ENCODE measurements at regions not wholly inside any gene's neighbourhood (a gene's known extent, or its start where the extent isn't known, plus 50 kb on each side); places are given as distances from the start of the nearest gene placed in this dataset.

GRCh38 chrX:39449352-39449751 lies 648.1 kb downstream of the MID1IP1 start:
- ChIA-PET POLR2A (no interaction called here), CTCF (no interaction called here)
- ATAC-seq (no peak), DNase-seq (no peak)
- TF ChIP-seq CTCF (IDR thresholded peaks at IDR 0.05) = no peak
- no peaks in the 10 kb centered on the region for H3K27me3 Mint-ChIP-seq
- no peaks in the 10 kb centered on the region for H3K36me3 Mint-ChIP-seq (ENCODE audit: low read depth)
- intact Hi-C loops (cut with micrococcal nuclease) = no loop called here
- H3K4me3 Mint-ChIP-seq = no peak overlapping the region
- no peak overlapping the region for H3K27ac Mint-ChIP-seq
- H3K9me3 Mint-ChIP-seq = no peaks in the 10 kb centered on the region
- H3K4me1 Mint-ChIP-seq (ENCODE audit: low read depth) = peaks cover 30% of the 10 kb centered on the region

DNA sequence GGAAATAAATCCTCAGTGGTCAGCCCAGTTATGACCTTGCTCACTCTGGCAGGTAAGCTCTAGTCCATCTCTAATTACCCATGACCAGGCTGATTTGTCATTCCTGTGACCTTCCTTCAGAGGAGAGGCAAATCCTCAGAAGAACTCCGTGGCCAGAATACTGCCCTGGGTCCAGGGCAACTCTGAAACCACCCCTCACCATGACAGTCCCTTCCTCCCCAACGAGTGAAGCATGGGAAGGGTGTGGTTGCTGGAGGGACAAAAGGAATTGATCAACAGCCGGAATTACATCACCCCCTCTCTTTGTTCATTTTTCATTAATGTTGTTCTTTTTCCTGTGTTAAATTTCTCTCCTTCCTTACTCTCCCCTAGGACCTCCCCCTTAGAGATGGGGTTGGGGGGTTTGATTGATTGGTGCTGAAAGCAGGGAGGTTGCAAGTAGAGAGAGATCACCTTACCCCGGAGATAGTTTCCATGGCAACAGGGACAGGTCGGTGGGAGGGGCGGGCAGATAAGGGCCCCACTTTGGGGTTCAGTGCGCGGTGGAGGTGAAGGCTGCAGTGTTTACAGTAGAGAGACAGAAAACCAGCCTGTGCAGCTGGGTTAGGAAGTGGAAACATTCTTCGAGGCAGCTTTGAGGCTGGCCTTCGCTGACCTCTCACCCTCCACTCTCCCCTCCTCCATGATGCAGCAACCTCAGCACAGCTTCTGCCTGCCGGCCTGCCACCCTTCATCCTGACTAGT lies 647.4 kb downstream of the BCOR start:
- ATAC-seq (no peak), DNase-seq (no peak)
- H3K36me3 Mint-ChIP-seq (ENCODE audit: low read depth) = no peaks in the 10 kb centered on the region
- intact Hi-C loops (cut with micrococcal nuclease) = no loop called here
- POLR2A ChIA-PET = no interaction called here
- H3K4me3 Mint-ChIP-seq = no peak overlapping the region
- no peaks in the 10 kb centered on the region for H3K9me3 Mint-ChIP-seq
- no peaks in the 10 kb centered on the region for H3K27me3 Mint-ChIP-seq
- peaks cover 27% of the 10 kb centered on the region for H3K4me1 Mint-ChIP-seq (ENCODE audit: low read depth)
- peak overlapping the region; percentile 20 for H3K27ac Mint-ChIP-seq
- TF ChIP-seq CTCF (IDR thresholded peaks at IDR 0.05) = no peak
- CTCF ChIA-PET = no interaction called here

GRCh38 chrX:39451046-39451445 lies 646.7 kb downstream of the BCOR start:
- ChIA-PET POLR2A (no interaction called here), CTCF (no interaction called here)
- no peak for TF ChIP-seq CTCF (IDR thresholded peaks at IDR 0.05)
- H3K36me3 Mint-ChIP-seq (ENCODE audit: low read depth) = no peaks in the 10 kb centered on the region
- no peak overlapping the region for H3K4me3 Mint-ChIP-seq
- H3K27ac Mint-ChIP-seq = no peak overlapping the region
- no peaks in the 10 kb centered on the region for H3K27me3 Mint-ChIP-seq
- intact Hi-C loops (cut with micrococcal nuclease) = no loop called here
- H3K9me3 Mint-ChIP-seq = no peaks in the 10 kb centered on the region
- peaks cover 27% of the 10 kb centered on the region for H3K4me1 Mint-ChIP-seq (ENCODE audit: low read depth)
- ATAC-seq (no peak), DNase-seq (no peak)

DNA sequence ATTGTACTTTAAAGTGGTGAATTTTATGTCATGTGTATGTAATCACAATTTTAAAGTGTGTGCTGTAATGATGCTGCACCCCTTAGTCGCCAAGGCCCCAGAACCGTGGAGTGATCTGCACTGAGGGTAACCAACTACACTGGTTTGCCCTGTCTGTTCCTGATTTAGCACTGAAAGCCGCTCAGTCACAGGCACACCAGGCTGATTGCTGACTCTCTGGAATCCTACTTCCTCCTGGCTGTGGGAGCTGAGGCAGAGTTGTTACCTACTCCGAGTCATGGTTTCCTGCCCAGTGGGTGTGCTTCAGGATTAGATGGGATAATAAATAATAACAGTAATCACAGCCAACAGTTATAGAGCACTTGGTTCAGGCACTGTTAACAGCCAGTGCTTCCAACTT lies 645.4 kb downstream of the BCOR start:
- Mint-ChIP-seq H3K9me3 (no peaks in the 10 kb centered on the region), H3K4me3 (no peak overlapping the region), H3K27ac (no peak overlapping the region), H3K4me1 (ENCODE audit: low read depth) (peaks cover 27% of the 10 kb centered on the region), H3K36me3 (ENCODE audit: low read depth) (no peaks in the 10 kb centered on the region), H3K27me3 (no peaks in the 10 kb centered on the region)
- ChIA-PET POLR2A (no interaction called here), CTCF (no interaction called here)
- DNase-seq = no peak
- TF ChIP-seq CTCF (IDR thresholded peaks at IDR 0.05) = no peak
- intact Hi-C loops (cut with micrococcal nuclease) = no loop called here
- ATAC-seq = no peak

GRCh38 chrX:39453889-39454621 lies 643.7 kb downstream of the BCOR start:
- Mint-ChIP-seq H3K9me3 (no peaks in the 10 kb centered on the region), H3K36me3 (ENCODE audit: low read depth) (no peaks in the 10 kb centered on the region), H3K27me3 (no peaks in the 10 kb centered on the region), H3K27ac (no peak overlapping the region), H3K4me1 (ENCODE audit: low read depth) (peaks cover 16% of the 10 kb centered on the region), H3K4me3 (no peak overlapping the region)
- ATAC-seq (no peak), DNase-seq (no peak)
- ChIA-PET CTCF (no interaction called here), POLR2A (no interaction called here)
- intact Hi-C loops (cut with micrococcal nuclease) = no loop called here
- no peak for TF ChIP-seq CTCF (IDR thresholded peaks at IDR 0.05)
